Activated CD4-positive, alpha-beta memory T cell treated with anti-CD3 and anti-CD28 coated beads, Interleukin-2, amount 10 ng/mL, durations not matched to agents 7 days and 5 days (primary cell): ENCODE measurements at regions not wholly inside any gene's neighbourhood (a gene's known extent, or its start where the extent isn't known, plus 50 kb on each side); places are given as distances from the start of the nearest gene placed in this dataset.

Experiments
- CTCF ChIA-PET: fragments of 350-600 bp; sonication (Branson Sonifier 250); formaldehyde crosslinking; loops from one replicate; lab custom pipeline; 2021; ENCODE audit warnings: antibody characterized with exemption, inconsistent platforms; lab: Charles Lee
- POLR2A ChIA-PET: fragments of 350-600 bp; sonication (Branson Sonifier 250); formaldehyde crosslinking; loops from one replicate; lab custom pipeline; 2021; ENCODE audit warnings: antibody characterized with exemption; lab: Charles Lee
- DNase-seq: peaks from one replicate; pipeline ENCODE4 v3.0.0-alpha.2; 2020
- H3K27ac Mint-ChIP-seq: one replicate; pipeline ENCODE4 v1.8.0; 2021; ENCODE audit warnings: mild to moderate bottlenecking, mixed read lengths
- H3K27me3 Mint-ChIP-seq: one replicate; pipeline ENCODE4 v1.8.0; 2021; ENCODE audit warnings: mixed read lengths
- H3K36me3 Mint-ChIP-seq: one replicate; pipeline ENCODE4 v1.8.0; 2021; ENCODE audit warnings: low read depth, mixed read lengths
- H3K4me1 Mint-ChIP-seq: one replicate; pipeline ENCODE4 v1.8.0; 2021; ENCODE audit warnings: mixed read lengths
- H3K4me3 Mint-ChIP-seq: one replicate; pipeline ENCODE4 v1.8.0; 2021; ENCODE audit warnings: mild to moderate bottlenecking, mixed read lengths
- H3K9me3 Mint-ChIP-seq: one replicate; pipeline ENCODE4 v1.8.0; 2021; ENCODE audit warnings: mixed read lengths

- H3K9me3 Mint-ChIP-seq, result peaks cover 30% of the 10 kb centered on the region
- no peaks in the 10 kb centered on the region for H3K4me1 Mint-ChIP-seq
- no peak for DNase-seq
- H3K4me3 Mint-ChIP-seq, result no peak overlapping the region
- POLR2A ChIA-PET, result no interaction called here
- H3K27ac Mint-ChIP-seq, result no peak overlapping the region
- CTCF ChIA-PET, result no interaction called here
- H3K36me3 Mint-ChIP-seq, result no peaks in the 10 kb centered on the region
- no peaks in the 10 kb centered on the region for H3K27me3 Mint-ChIP-seq
Measured at GRCh38 chr20:21944227-21944626, 238.8 kb downstream of the PAX1 start.

- Mint-ChIP-seq H3K27ac (no peak overlapping the region), H3K4me3 (no peak overlapping the region), H3K4me1 (no peaks in the 10 kb centered on the region), H3K36me3 (no peaks in the 10 kb centered on the region), H3K27me3 (no peaks in the 10 kb centered on the region), H3K9me3 (peaks cover 28% of the 10 kb centered on the region)
- ChIA-PET POLR2A (no interaction called here), CTCF (no interaction called here)
- no peak for DNase-seq
Measured at GRCh38 chr20:21941941-21942805, 236.7 kb downstream of the PAX1 start.

GRCh38 chr20:21936720-21937380, 231.4 kb downstream of the PAX1 start:
- H3K27ac Mint-ChIP-seq, result no peak overlapping the region
- no peaks in the 10 kb centered on the region for H3K27me3 Mint-ChIP-seq
- peaks cover 9% of the 10 kb centered on the region for H3K9me3 Mint-ChIP-seq
- DNase-seq, result no peak
- ChIA-PET CTCF (no interaction called here), POLR2A (no interaction called here)
- no peaks in the 10 kb centered on the region for H3K4me1 Mint-ChIP-seq
- H3K36me3 Mint-ChIP-seq, result no peaks in the 10 kb centered on the region
- no peak overlapping the region for H3K4me3 Mint-ChIP-seq

- DNase-seq, result no peak
- H3K4me3 Mint-ChIP-seq, result no peak overlapping the region
- no peaks in the 10 kb centered on the region for H3K4me1 Mint-ChIP-seq
- H3K27ac Mint-ChIP-seq, result no peak overlapping the region
- ChIA-PET CTCF (no interaction called here), POLR2A (no interaction called here)
- H3K27me3 Mint-ChIP-seq, result no peaks in the 10 kb centered on the region
- no peaks in the 10 kb centered on the region for H3K36me3 Mint-ChIP-seq
- peaks cover 9% of the 10 kb centered on the region for H3K9me3 Mint-ChIP-seq
Measured at GRCh38 chr20:21936261-21936660, 230.8 kb downstream of the PAX1 start.

- H3K9me3 Mint-ChIP-seq, result peaks cover 3% of the 10 kb centered on the region
- no peaks in the 10 kb centered on the region for H3K27me3 Mint-ChIP-seq
- POLR2A ChIA-PET, result no interaction called here
- H3K27ac Mint-ChIP-seq, result no peak overlapping the region
- CTCF ChIA-PET, result no interaction called here
- DNase-seq, result no peak
- no peaks in the 10 kb centered on the region for H3K36me3 Mint-ChIP-seq
- no peaks in the 10 kb centered on the region for H3K4me1 Mint-ChIP-seq
- H3K4me3 Mint-ChIP-seq, result no peak overlapping the region
Measured at GRCh38 chr20:21933526-21933925, 228.1 kb downstream of the PAX1 start.

- no peaks in the 10 kb centered on the region for H3K27me3 Mint-ChIP-seq
- POLR2A ChIA-PET, result no interaction called here
- no peaks in the 10 kb centered on the region for H3K4me1 Mint-ChIP-seq
Measured at GRCh38 chr20:21921251-21921650, 215.8 kb downstream of the PAX1 start.

GRCh38 chr20:21920211-21920610, 214.7 kb downstream of the PAX1 start:
- DNase-seq, result no peak
- CTCF ChIA-PET, result no interaction called here
- POLR2A ChIA-PET, result no interaction called here
- no peaks in the 10 kb centered on the region for H3K4me1 Mint-ChIP-seq
- H3K4me3 Mint-ChIP-seq, result no peak overlapping the region
- no peaks in the 10 kb centered on the region for H3K27me3 Mint-ChIP-seq
- H3K36me3 Mint-ChIP-seq, result no peaks in the 10 kb centered on the region
- H3K9me3 Mint-ChIP-seq, result peaks cover 16% of the 10 kb centered on the region
- H3K27ac Mint-ChIP-seq, result no peak overlapping the region

More at GRCh38 chr20:21921251-21921650, 215.8 kb downstream of the PAX1 start:
- no peak overlapping the region for H3K4me3 Mint-ChIP-seq
- H3K36me3 Mint-ChIP-seq, result no peaks in the 10 kb centered on the region
- peaks cover 19% of the 10 kb centered on the region for H3K9me3 Mint-ChIP-seq
- CTCF ChIA-PET, result no interaction called here
- H3K27ac Mint-ChIP-seq, result no peak overlapping the region
- DNase-seq, result no peak

GRCh38 chr20:21918398-21918797, 212.9 kb downstream of the PAX1 start:
- ChIA-PET POLR2A (no interaction called here), CTCF (no interaction called here)
- H3K36me3 Mint-ChIP-seq, result no peaks in the 10 kb centered on the region
- DNase-seq, result no peak
- H3K27me3 Mint-ChIP-seq, result no peaks in the 10 kb centered on the region
- no peak overlapping the region for H3K4me3 Mint-ChIP-seq
- H3K9me3 Mint-ChIP-seq, result peaks cover 9% of the 10 kb centered on the region
- no peaks in the 10 kb centered on the region for H3K4me1 Mint-ChIP-seq
- no peak overlapping the region for H3K27ac Mint-ChIP-seq

GRCh38 chr20:21902391-21902790, 196.9 kb downstream of the PAX1 start:
- no peak for DNase-seq
- Mint-ChIP-seq H3K27me3 (no peaks in the 10 kb centered on the region), H3K4me1 (no peaks in the 10 kb centered on the region), H3K27ac (no peak overlapping the region), H3K4me3 (no peak overlapping the region), H3K9me3 (peaks cover 21% of the 10 kb centered on the region), H3K36me3 (no peaks in the 10 kb centered on the region)
- POLR2A ChIA-PET, result no interaction called here
- CTCF ChIA-PET, result no interaction called here

GRCh38 chr20:21901470-21902275, 196.2 kb downstream of the PAX1 start:
- Mint-ChIP-seq H3K9me3 (peaks cover 24% of the 10 kb centered on the region), H3K4me1 (no peaks in the 10 kb centered on the region), H3K4me3 (no peak overlapping the region), H3K27me3 (no peaks in the 10 kb centered on the region), H3K27ac (no peak overlapping the region), H3K36me3 (no peaks in the 10 kb centered on the region)
- POLR2A ChIA-PET, result no interaction called here
- DNase-seq, result no peak
- CTCF ChIA-PET, result no interaction called here

GRCh38 chr20:21900431-21900830, 195.0 kb downstream of the PAX1 start:
- H3K4me1 Mint-ChIP-seq, result no peaks in the 10 kb centered on the region
- no peak overlapping the region for H3K4me3 Mint-ChIP-seq
- CTCF ChIA-PET, result no interaction called here
- no peak for DNase-seq
- H3K36me3 Mint-ChIP-seq, result no peaks in the 10 kb centered on the region
- POLR2A ChIA-PET, result no interaction called here
- peaks cover 22% of the 10 kb centered on the region for H3K9me3 Mint-ChIP-seq
- H3K27ac Mint-ChIP-seq, result no peak overlapping the region
- no peaks in the 10 kb centered on the region for H3K27me3 Mint-ChIP-seq

- H3K4me3 Mint-ChIP-seq, result no peak overlapping the region
- no peaks in the 10 kb centered on the region for H3K36me3 Mint-ChIP-seq
- DNase-seq, result no peak
- POLR2A ChIA-PET, result no interaction called here
- no peaks in the 10 kb centered on the region for H3K27me3 Mint-ChIP-seq
- H3K9me3 Mint-ChIP-seq, result peaks cover 4% of the 10 kb centered on the region
- CTCF ChIA-PET, result no interaction called here
- H3K4me1 Mint-ChIP-seq, result no peaks in the 10 kb centered on the region
- no peak overlapping the region for H3K27ac Mint-ChIP-seq
Measured at GRCh38 chr20:21874921-21875320, 169.5 kb downstream of the PAX1 start.

- no peaks in the 10 kb centered on the region for H3K27me3 Mint-ChIP-seq
- ChIA-PET CTCF (no interaction called here), POLR2A (no interaction called here)
- peaks cover 4% of the 10 kb centered on the region for H3K9me3 Mint-ChIP-seq
- no peak overlapping the region for H3K4me3 Mint-ChIP-seq
- H3K27ac Mint-ChIP-seq, result no peak overlapping the region
- no peaks in the 10 kb centered on the region for H3K36me3 Mint-ChIP-seq
- DNase-seq, result no peak
- H3K4me1 Mint-ChIP-seq, result no peaks in the 10 kb centered on the region
Measured at GRCh38 chr20:21874127-21874526, 168.7 kb downstream of the PAX1 start.
